ENCODE measurements at regions not wholly inside any gene's neighbourhood (a gene's known extent, or its start where the extent isn't known, plus 50 kb on each side); places are given as distances from the start of the nearest gene placed in this dataset.
"Not testable (repeated sequence)": the region's sequence is repeated elsewhere in the genome, so short reads cannot be mapped to it uniquely, and the experiment has no call there.

DNA sequence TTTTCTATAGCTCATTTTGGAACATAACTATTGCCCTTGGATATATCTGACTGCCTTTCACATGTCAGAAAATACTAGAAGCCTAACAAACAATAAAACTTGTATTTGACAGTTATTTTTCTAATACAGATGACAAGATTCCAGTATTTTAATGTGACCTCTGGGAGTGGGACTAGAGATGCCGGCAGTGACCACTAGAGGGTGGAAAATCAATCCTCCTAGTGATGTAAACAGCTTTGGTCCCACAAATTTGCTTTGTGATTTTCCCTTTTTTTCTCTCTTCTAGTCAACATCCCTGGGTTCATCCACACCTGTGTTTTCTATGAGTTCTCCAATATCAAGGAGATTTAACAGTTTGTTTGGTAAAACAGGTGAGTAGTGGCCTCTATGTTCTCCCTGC, 615.1 kb downstream of the SPATA31A6 start:
- WGBS, result 25% methylated on average over 1 of the region's 1 CpG

GRCh38 chr9:42802716-42803115, 619.3 kb downstream of the SPATA31A6 start:
- 70% methylated on average over 4 of the region's 4 CpGs for WGBS
- H3K9me3 ChIP-seq, result not testable (repeated sequence)

More for the DNA sequence above, 615.1 kb downstream of the SPATA31A6 start:
- H3K36me3 ChIP-seq; H3K4me3 ChIP-seq; H3K27ac ChIP-seq; H3K9me3 ChIP-seq; H3K27me3 ChIP-seq; H3K4me1 ChIP-seq; DNase-seq (ENCODE audit: low spot score in 2 of 2): not testable (repeated sequence)
- TF ChIP-seq, protein P1, sequence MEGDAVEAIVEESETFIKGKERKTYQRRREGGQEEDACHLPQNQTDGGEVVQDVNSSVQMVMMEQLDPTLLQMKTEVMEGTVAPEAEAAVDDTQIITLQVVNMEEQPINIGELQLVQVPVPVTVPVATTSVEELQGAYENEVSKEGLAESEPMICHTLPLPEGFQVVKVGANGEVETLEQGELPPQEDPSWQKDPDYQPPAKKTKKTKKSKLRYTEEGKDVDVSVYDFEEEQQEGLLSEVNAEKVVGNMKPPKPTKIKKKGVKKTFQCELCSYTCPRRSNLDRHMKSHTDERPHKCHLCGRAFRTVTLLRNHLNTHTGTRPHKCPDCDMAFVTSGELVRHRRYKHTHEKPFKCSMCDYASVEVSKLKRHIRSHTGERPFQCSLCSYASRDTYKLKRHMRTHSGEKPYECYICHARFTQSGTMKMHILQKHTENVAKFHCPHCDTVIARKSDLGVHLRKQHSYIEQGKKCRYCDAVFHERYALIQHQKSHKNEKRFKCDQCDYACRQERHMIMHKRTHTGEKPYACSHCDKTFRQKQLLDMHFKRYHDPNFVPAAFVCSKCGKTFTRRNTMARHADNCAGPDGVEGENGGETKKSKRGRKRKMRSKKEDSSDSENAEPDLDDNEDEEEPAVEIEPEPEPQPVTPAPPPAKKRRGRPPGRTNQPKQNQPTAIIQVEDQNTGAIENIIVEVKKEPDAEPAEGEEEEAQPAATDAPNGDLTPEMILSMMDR (IDR thresholded peaks at IDR 0.05), result peak in 1 of 2 donors; percentile 22

GRCh38 chr9:42806674-42807073, 623.2 kb downstream of the SPATA31A6 start:
- not testable (repeated sequence) for H3K9me3 ChIP-seq; H3K4me1 ChIP-seq; H3K36me3 ChIP-seq; H3K27me3 ChIP-seq; DNase-seq (ENCODE audit: low spot score in 2 of 2); H3K27ac ChIP-seq
- TF ChIP-seq, protein P1 (IDR thresholded peaks at IDR 0.05), result peak in 1 of 2 donors; percentile 36
- peak overlapping the region; percentile 14 for H3K4me3 ChIP-seq
- WGBS, result 48% methylated on average over 19 of the region's 25 CpGs

More at GRCh38 chr9:42802716-42803115, 619.3 kb downstream of the SPATA31A6 start:
- H3K27me3 ChIP-seq; H3K4me1 ChIP-seq; H3K4me3 ChIP-seq; DNase-seq (ENCODE audit: low spot score in 2 of 2); H3K36me3 ChIP-seq; H3K27ac ChIP-seq: not testable (repeated sequence)

DNA sequence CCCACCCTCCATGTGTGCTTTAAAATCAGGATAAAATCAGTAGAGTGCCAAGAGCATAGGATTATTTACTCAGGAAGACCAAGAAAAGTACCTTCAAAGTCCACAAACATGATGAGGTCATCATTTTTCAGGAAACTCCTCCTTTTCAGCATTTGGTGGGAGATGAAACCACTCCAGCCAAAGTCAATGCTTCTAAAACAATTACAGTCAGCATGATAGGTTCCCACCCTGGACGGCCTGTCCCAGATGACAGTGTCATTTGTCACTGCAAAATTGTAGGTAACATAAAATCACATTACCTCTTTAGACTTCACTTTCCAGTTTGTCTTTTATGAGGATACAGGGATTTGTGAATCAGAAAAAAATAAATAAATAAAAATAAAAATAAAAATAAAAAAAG, 638.0 kb downstream of the SPATA31A6 start:
- H3K4me1 ChIP-seq; H3K9me3 ChIP-seq; H3K4me3 ChIP-seq; H3K36me3 ChIP-seq; DNase-seq (ENCODE audit: low spot score in 2 of 2); H3K27ac ChIP-seq; H3K27me3 ChIP-seq: not testable (repeated sequence)
- no CpG with 5 or more reads among the region's 1 CpG for WGBS

- no CpG with 5 or more reads among the region's 3 CpGs for WGBS
Measured at GRCh38 chr9:42848156-42848555, 664.7 kb downstream of the SPATA31A6 start.

GRCh38 chr9:42850896-42851693, 667.6 kb downstream of the SPATA31A6 start:
- not testable (repeated sequence) for H3K9me3 ChIP-seq; H3K4me1 ChIP-seq; H3K27ac ChIP-seq; DNase-seq (ENCODE audit: low spot score in 2 of 2); H3K27me3 ChIP-seq; H3K36me3 ChIP-seq
- WGBS, result 80% methylated on average over 1 of the region's 48 CpGs
- H3K4me3 ChIP-seq, result peak overlapping the region; percentile 52

More at GRCh38 chr9:42848156-42848555, 664.7 kb downstream of the SPATA31A6 start:
- not testable (repeated sequence) for H3K4me3 ChIP-seq; H3K36me3 ChIP-seq; H3K4me1 ChIP-seq; H3K27ac ChIP-seq; H3K27me3 ChIP-seq; DNase-seq (ENCODE audit: low spot score in 2 of 2); H3K9me3 ChIP-seq

GRCh38 chr9:42851701-42852100, 668.2 kb downstream of the SPATA31A6 start:
- DNase-seq (ENCODE audit: low spot score in 2 of 2); H3K27me3 ChIP-seq; H3K4me1 ChIP-seq; H3K9me3 ChIP-seq; H3K36me3 ChIP-seq; H3K27ac ChIP-seq: not testable (repeated sequence)
- H3K4me3 ChIP-seq, result peak overlapping the region; percentile 52
- no CpG with 5 or more reads among the region's 23 CpGs for WGBS

GRCh38 chr9:42852133-42852930, 668.9 kb downstream of the SPATA31A6 start:
- not testable (repeated sequence) for H3K27ac ChIP-seq; H3K4me1 ChIP-seq; H3K27me3 ChIP-seq; H3K36me3 ChIP-seq; H3K9me3 ChIP-seq; DNase-seq (ENCODE audit: low spot score in 2 of 2)
- TF ChIP-seq, protein P1 (IDR thresholded peaks at IDR 0.05), result peak in 1 of 2 donors; percentile 66
- H3K4me3 ChIP-seq, result peak overlapping the region; percentile 52
- 29% methylated on average over 34 of the region's 66 CpGs for WGBS

- H3K36me3 ChIP-seq; H3K27ac ChIP-seq; DNase-seq (ENCODE audit: low spot score in 2 of 2); H3K27me3 ChIP-seq; H3K4me3 ChIP-seq; H3K4me1 ChIP-seq; H3K9me3 ChIP-seq: not testable (repeated sequence)
- 59% methylated on average over 1 of the region's 1 CpG for whole genome bisulfite sequencing
Measured at GRCh38 chr9:42860133-42860532, 676.7 kb downstream of the SPATA31A6 start.

- not testable (repeated sequence) for H3K27ac ChIP-seq; H3K4me3 ChIP-seq; H3K36me3 ChIP-seq; H3K4me1 ChIP-seq; H3K9me3 ChIP-seq; DNase-seq (ENCODE audit: low spot score in 2 of 2); H3K27me3 ChIP-seq
- 86% methylated on average over 1 of the region's 1 CpG for WGBS
Measured at GRCh38 chr9:42862465-42862864, 679.0 kb downstream of the SPATA31A6 start.
